Muscle of leg (tissue), 3 donors: ENCODE measurements at regions not wholly inside any gene's neighbourhood (a gene's known extent, or its start where the extent isn't known, plus 50 kb on each side); places are given as distances from the start of the nearest gene placed in this dataset.

Source experiments
- DNase-seq: peaks from one replicate; pipeline ENCODE4 v3.0.0; 2013
- H3K27ac ChIP-seq: one replicate; pipeline ENCODE4 v1.5.1; 2013; ENCODE audit warnings: mild to moderate bottlenecking, low read length, control low read depth
- H3K27me3 ChIP-seq: one replicate; pipeline ENCODE4 v1.6.1; 2013; ENCODE audit warnings: low read length; ENCODE audit not compliant: control insufficient read depth, insufficient read depth
- H3K36me3 ChIP-seq: one replicate; pipeline ENCODE4 v1.6.1; 2013; ENCODE audit warnings: low read length; ENCODE audit not compliant: control insufficient read depth, insufficient read depth
- H3K4me1 ChIP-seq: one replicate; pipeline ENCODE4 v1.6.1; 2013; ENCODE audit warnings: low read length; ENCODE audit not compliant: control insufficient read depth, insufficient read depth
- H3K4me3 ChIP-seq: one replicate; pipeline ENCODE4 v1.5.1; 2013; ENCODE audit warnings: low read length, control low read depth
- H3K9me3 ChIP-seq: replicated peaks from 2 replicates; pipeline ENCODE4 v1.6.1; 2013; ENCODE audit warnings: low read depth, low read length; ENCODE audit not compliant: control insufficient read depth
- WGBS: methylation state at CpG from one replicate; pipeline ENCODE4 v1.1.5; 2013; ENCODE audit warnings: missing lambda C conversion rate; ENCODE audit not compliant: insufficient coverage; 5-methylcytosine and 5-hydroxymethylcytosine counted together

DNA sequence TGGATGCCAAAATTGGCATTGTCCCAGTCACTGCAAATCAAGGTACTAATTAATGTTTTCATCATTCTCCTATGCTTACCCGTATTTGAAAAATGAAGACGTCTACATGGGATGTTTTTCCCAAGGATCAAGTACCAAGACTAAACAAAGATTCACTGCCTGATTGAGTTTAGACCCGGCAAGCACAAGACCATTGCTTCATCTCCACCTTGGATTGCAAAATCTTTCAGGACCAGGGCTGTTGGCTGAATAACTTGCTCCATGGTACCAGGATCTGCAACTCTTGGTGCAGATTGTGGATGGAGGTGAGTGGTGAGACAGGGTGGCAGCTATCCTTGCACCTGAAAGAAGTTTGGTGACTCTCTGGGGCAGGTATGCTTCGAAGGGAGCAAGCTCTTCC lies 122.5 kb upstream of the ETS2 start:
- H3K27me3 ChIP-seq: peaks cover 3% of the 10 kb centered on the region
- DNase-seq: no peak
- H3K27ac ChIP-seq: no peak overlapping the region
- H3K9me3 ChIP-seq: no peaks in the 10 kb centered on the region
- H3K36me3 ChIP-seq: no peaks in the 10 kb centered on the region
- no peak overlapping the region for H3K4me3 ChIP-seq
- H3K4me1 ChIP-seq: peaks cover 2% of the 10 kb centered on the region
- WGBS: 100% methylated on average over 2 of the region's 4 CpGs

DNA sequence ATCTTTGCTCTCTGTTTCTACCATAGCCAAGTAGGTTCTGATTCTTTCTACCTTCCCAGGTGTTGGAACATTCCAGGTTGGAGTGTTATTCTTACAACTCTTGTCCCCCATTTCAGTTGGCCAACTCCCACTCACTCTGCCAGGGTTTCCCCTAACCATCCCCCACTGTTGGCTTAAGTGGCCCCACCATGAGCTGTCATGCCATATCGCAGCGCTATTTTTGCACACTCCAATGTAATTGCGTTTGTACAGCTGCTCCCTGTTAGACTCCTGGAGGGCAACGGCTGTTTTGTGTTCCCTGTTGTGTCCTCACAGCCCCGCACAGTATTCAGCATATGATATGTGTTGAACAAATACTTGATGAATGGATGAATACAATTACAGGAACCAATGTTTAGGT lies 117.7 kb upstream of the ETS2 start:
- no peaks in the 10 kb centered on the region for H3K36me3 ChIP-seq
- no CpG with 5 or more reads among the region's 5 CpGs for WGBS
- no peak for DNase-seq
- H3K9me3 ChIP-seq: no peaks in the 10 kb centered on the region
- peaks cover 3% of the 10 kb centered on the region for H3K27me3 ChIP-seq
- H3K4me1 ChIP-seq: no peaks in the 10 kb centered on the region
- no peak overlapping the region for H3K27ac ChIP-seq
- H3K4me3 ChIP-seq: no peak overlapping the region

DNA sequence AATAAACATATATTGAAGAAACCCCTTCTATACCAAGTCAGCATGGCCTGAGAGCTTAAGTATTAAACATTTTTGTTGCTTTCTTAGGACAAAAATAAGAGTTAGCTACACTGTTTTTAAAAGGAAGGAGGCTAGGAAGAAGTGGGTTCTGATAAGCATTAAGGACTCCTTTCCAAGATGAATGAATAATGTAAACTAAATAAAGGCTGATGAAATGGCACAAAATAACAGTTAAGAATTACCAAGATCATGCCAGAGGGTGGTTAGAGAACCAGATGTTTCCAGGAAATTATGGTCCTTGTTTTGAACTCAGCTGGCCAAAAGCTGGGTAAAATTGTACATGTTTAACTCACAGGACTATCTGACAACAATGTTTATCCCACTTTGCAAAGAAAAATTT lies 114.1 kb upstream of the ETS2 start:
- Histone ChIP-seq H3K4me1 (no peaks in the 10 kb centered on the region), H3K9me3 (no peaks in the 10 kb centered on the region), H3K4me3 (no peak overlapping the region), H3K27ac (no peak overlapping the region), H3K27me3 (peaks cover 2% of the 10 kb centered on the region), H3K36me3 (no peaks in the 10 kb centered on the region)
- no peak for DNase-seq

DNA sequence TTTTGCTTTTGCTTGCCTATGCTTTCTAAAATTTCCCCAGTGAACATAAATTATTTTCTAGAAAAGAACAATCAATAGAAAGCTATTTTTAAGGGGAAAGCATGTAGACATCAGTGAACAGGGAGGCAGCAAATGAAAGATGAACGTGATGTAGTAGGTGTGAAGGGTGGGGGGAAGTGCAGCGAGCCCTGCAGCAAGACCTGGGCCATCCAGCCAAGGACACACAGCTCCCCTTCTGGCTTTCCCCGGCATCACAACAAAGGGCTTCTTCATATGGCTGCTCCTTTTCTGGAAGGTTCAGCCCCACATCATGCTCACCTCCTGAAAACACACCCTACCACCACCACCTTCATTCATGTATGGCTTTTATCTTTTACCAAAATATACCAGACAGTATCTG lies 109.2 kb upstream of the ETS2 start:
- Histone ChIP-seq H3K9me3 (no peaks in the 10 kb centered on the region), H3K36me3 (no peaks in the 10 kb centered on the region), H3K27me3 (peaks cover 2% of the 10 kb centered on the region), H3K27ac (no peak overlapping the region), H3K4me3 (no peak overlapping the region), H3K4me1 (no peaks in the 10 kb centered on the region)
- 100% methylated on average over 1 of the region's 3 CpGs for WGBS
- no peak for DNase-seq

DNA sequence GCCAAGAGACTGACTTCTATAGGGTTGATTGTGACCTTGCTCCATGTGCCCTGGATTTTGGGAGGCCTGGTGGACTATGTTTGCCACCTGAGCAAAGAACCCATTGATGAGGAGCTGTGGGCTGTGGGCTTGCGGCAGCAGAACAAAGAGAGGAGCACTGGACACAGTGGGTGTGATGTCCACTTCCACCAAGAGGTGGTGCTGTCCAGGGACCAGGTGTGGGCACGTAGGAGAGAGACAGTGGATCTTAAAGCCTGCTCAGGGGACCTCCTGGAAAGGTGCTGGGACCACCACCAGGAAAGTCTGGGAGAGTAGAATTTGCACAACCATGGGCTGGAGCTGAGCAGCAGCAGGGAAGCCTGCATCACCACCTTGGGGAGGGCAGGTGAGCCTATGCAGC lies 106.7 kb upstream of the ETS2 start:
- H3K27ac ChIP-seq: no peak overlapping the region
- DNase-seq: no peak
- no peaks in the 10 kb centered on the region for H3K9me3 ChIP-seq
- no peak overlapping the region for H3K4me3 ChIP-seq
- no peaks in the 10 kb centered on the region for H3K4me1 ChIP-seq
- WGBS: 91% methylated on average over 2 of the region's 2 CpGs
- H3K36me3 ChIP-seq: no peaks in the 10 kb centered on the region
- no peaks in the 10 kb centered on the region for H3K27me3 ChIP-seq

DNA sequence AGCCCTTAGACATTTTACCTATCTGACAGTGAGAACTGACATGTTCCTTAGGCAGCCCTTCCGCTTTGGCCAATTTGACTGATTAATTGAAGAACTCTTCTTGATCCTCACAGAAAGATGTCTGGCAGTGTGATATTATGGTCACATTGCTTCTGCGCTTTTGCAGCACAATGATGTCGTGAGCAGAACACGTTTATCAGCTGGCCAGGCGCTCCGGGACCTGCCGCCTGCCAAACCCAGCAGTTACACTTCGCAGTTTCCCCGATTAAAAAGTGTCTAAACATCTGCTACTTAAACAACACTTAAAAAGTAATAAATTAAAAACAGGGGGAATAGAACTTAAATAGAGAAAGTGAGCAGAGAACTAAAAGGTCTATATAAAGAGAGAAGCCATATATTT lies 103.5 kb upstream of the ETS2 start:
- no peaks in the 10 kb centered on the region for H3K9me3 ChIP-seq
- peak; percentile 17 for DNase-seq
- WGBS: 17% methylated on average over 1 of the region's 9 CpGs
- no peaks in the 10 kb centered on the region for H3K4me1 ChIP-seq
- no peaks in the 10 kb centered on the region for H3K27me3 ChIP-seq
- no peak overlapping the region for H3K4me3 ChIP-seq
- no peaks in the 10 kb centered on the region for H3K36me3 ChIP-seq
- H3K27ac ChIP-seq: no peak overlapping the region

DNA sequence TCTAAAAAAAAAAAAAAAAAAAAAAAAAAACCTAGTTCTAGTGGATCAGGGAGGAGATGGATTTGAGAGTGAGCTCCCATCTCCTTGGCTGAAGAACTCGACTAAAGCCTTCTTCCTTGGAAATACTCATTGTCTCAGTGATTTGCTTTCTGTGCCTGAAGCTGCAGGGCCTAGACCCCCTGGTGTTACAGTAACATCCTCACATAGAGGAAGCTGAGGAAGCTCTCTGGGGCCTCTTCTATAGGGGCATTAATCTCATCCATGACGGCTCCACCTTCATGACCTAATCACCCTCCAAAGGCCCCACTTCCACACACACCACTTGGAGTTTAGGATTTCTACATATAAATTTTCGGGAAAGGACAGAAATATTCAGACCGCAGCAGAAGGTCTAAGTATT lies 95.9 kb upstream of the ETS2 start:
- Histone ChIP-seq H3K4me3 (no peak overlapping the region), H3K27ac (no peak overlapping the region), H3K4me1 (no peaks in the 10 kb centered on the region), H3K27me3 (no peaks in the 10 kb centered on the region), H3K36me3 (no peaks in the 10 kb centered on the region), H3K9me3 (no peaks in the 10 kb centered on the region)
- no CpG with 5 or more reads among the region's 4 CpGs for WGBS
- no peak for DNase-seq

DNA sequence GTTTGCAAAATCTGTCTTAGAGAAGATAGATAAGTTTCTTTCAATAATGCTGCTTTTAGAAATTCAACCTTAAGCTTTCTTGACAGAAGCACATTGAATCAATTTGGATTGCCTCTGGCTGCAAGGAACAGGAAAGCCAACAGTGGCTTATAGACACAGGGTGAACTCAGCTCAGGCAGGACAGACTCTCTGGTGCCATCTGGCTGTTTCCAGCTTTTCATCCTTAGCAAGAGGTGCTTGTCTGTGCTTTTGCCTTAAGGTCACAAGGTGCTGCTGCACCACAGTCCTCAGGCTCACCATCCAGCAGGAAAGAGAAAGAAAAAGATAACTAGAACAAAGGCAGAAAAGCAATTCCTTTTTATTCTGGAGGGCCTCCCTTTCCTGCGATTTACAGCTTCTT lies 93.7 kb upstream of the ETS2 start:
- Histone ChIP-seq H3K36me3 (no peaks in the 10 kb centered on the region), H3K4me3 (no peak overlapping the region), H3K4me1 (no peaks in the 10 kb centered on the region), H3K27me3 (no peaks in the 10 kb centered on the region), H3K27ac (no peak overlapping the region), H3K9me3 (no peaks in the 10 kb centered on the region)
- peak; percentile 50 for DNase-seq
- WGBS: no CpG with 5 or more reads among the region's 1 CpG

DNA sequence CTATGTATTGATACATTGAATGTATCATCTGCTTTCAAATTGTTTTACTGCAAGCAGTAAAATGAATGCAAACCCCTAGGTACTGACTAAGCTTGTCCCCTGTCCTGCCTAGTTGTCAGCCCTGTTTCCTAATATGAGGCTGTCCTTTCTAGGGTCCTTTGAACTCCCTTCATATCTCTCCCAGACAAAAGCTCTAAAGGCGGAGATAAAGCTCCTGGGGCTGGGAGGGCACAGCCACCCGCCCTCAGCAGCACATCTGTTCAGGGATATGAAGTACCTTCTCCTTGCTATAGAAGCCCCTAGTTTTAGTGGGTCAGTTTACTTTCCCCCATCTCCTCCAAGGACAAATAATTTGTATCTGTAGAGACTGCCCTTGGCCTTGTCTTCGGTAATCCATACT lies 93.1 kb upstream of the ETS2 start:
- Histone ChIP-seq H3K4me3 (no peak overlapping the region), H3K36me3 (no peaks in the 10 kb centered on the region), H3K4me1 (no peaks in the 10 kb centered on the region), H3K27me3 (no peaks in the 10 kb centered on the region), H3K9me3 (no peaks in the 10 kb centered on the region), H3K27ac (no peak overlapping the region)
- WGBS: no CpG with 5 or more reads among the region's 3 CpGs
- no peak for DNase-seq

DNA sequence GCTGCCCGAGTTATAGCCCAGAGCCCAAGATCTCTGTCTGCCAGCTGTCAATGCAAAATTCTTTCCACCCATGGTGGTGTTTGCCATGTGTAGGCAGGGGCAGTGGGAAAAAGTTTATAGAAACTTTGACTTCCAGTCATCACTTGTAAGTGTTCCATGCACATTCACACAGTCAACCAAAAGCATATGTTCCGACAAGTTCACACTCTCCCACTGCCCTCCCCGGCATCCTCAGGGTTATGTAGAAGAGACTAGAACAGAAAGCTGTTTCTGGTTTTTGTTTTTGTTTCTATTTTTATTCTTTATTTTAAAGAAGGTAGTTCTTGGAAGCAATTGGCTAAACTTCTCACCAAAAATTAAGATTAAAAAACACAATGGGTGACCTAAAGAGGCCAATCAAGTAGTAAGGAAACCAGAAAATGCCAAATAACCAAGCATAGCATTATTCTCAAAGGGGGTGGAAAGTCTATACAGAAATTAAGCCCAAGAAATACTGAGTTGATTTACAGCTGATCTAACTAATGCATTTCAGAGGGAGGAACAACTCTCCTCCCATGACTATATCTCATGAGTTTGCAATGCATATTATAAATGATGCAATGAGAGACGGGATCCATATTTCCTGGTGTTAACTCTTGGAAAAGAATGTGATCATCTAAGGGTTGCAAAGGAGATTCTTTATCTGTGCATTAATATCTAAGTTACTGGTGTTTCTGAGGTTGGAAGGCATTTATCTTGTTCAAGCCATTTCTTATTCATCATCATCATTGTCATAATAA lies 91.5 kb upstream of the ETS2 start:
- Histone ChIP-seq H3K9me3 (no peaks in the 10 kb centered on the region), H3K27ac (no peak overlapping the region), H3K36me3 (no peaks in the 10 kb centered on the region), H3K4me3 (no peak overlapping the region), H3K4me1 (no peaks in the 10 kb centered on the region), H3K27me3 (no peaks in the 10 kb centered on the region)
- no peak for DNase-seq
- WGBS: no CpG with 5 or more reads among the region's 4 CpGs

DNA sequence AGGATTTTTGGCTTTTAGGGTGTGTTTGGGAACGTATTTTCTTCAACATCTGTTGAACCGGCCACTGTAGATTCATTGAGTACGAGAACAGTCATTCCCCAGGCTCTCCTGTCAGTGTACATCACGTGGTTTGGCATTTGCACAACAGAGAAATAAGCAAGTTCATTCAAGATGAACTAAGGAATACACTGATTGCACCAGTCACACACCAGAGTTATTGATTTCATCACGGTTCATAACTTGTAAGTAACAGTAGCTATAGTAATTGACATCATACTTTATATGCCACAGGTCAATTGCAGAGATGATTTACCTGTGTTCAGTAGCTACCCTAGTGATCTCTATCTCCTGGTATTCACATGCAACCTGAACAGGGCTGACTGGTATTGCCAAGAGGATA lies 90.7 kb upstream of the ETS2 start:
- no peak for DNase-seq
- Histone ChIP-seq H3K27me3 (no peaks in the 10 kb centered on the region), H3K9me3 (no peaks in the 10 kb centered on the region), H3K4me1 (no peaks in the 10 kb centered on the region), H3K36me3 (no peaks in the 10 kb centered on the region), H3K4me3 (no peak overlapping the region), H3K27ac (no peak overlapping the region)
- WGBS: no CpG with 5 or more reads among the region's 5 CpGs
